ENCODE measurements at regions not wholly inside any gene's neighbourhood (a gene's known extent, or its start where the extent isn't known, plus 50 kb on each side); places are given as distances from the start of the nearest gene placed in this dataset.
A peak's percentile ranks its signal among the peaks of the same experiment; 100 is the strongest.

DNA sequence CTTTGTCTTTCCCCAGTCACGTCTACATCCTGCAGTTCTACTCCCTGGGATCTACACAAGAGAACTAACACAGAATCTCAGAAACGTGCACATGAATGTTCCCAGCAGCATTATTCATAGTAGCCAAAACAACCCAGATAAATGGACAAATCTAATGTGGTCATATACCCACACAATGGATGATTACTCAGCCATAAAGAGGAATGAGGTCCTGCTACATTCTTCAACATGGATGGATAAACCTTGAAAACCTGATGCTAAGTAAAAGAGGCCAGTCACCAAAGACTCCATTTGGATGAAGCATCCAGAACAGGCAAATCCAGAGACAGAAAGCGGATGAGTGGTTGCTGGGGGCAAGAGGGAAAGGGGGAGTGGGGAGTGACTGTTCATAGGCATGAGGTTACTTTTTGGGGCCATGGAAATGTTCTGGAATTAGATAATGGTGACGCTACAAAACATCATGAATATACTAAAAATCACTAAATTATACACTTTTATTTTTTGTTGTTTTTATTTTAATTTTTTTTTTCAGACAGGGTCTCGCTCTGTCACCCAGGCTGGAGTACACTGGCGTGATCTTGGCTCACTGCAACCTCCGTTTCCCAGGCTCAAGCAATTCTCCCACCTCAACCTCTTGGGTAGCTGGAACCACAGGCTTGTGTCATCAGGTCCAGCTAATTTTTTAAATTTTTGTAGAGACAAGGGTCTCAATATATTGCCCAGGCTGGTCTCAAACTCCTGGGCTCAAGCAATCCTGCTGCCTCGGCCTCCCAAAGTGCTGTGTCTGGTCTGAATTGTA, 50.8 kb upstream of the DSN1 start:
- no peak for ATAC-seq
- H3K27me3 ChIP-seq: no peaks in the 10 kb centered on the region
- peaks cover 0 to 89% (median 29%) of the 10 kb centered on the region in 3 donors for H3K4me1 ChIP-seq
- H3K36me3 ChIP-seq: peaks cover 0 to 39% of the 10 kb centered on the region in 2 donors
- TF ChIP-seq, protein P1, sequence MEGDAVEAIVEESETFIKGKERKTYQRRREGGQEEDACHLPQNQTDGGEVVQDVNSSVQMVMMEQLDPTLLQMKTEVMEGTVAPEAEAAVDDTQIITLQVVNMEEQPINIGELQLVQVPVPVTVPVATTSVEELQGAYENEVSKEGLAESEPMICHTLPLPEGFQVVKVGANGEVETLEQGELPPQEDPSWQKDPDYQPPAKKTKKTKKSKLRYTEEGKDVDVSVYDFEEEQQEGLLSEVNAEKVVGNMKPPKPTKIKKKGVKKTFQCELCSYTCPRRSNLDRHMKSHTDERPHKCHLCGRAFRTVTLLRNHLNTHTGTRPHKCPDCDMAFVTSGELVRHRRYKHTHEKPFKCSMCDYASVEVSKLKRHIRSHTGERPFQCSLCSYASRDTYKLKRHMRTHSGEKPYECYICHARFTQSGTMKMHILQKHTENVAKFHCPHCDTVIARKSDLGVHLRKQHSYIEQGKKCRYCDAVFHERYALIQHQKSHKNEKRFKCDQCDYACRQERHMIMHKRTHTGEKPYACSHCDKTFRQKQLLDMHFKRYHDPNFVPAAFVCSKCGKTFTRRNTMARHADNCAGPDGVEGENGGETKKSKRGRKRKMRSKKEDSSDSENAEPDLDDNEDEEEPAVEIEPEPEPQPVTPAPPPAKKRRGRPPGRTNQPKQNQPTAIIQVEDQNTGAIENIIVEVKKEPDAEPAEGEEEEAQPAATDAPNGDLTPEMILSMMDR (IDR thresholded peaks at IDR 0.05): no peak
- TF ChIP-seq POLR2A (IDR thresholded peaks at IDR 0.05) (no peak), EP300 (IDR thresholded peaks at IDR 0.05) (no peak), POLR2AphosphoS5 (IDR thresholded peaks at IDR 0.05) (no peak)
- no peaks in the 10 kb centered on the region for H3K9me3 ChIP-seq
- H3K4me3 ChIP-seq: no peak overlapping the region
- H3K27ac ChIP-seq: peak overlapping the region in 3 of 4 donors; percentile 68 to 81 (median 68)
- WGBS, 2 donors (ENCODE audit: low coverage in 1 of 2): 75 to 87% methylated on average over 5 to 8 of the region's 8 CpGs

DNA sequence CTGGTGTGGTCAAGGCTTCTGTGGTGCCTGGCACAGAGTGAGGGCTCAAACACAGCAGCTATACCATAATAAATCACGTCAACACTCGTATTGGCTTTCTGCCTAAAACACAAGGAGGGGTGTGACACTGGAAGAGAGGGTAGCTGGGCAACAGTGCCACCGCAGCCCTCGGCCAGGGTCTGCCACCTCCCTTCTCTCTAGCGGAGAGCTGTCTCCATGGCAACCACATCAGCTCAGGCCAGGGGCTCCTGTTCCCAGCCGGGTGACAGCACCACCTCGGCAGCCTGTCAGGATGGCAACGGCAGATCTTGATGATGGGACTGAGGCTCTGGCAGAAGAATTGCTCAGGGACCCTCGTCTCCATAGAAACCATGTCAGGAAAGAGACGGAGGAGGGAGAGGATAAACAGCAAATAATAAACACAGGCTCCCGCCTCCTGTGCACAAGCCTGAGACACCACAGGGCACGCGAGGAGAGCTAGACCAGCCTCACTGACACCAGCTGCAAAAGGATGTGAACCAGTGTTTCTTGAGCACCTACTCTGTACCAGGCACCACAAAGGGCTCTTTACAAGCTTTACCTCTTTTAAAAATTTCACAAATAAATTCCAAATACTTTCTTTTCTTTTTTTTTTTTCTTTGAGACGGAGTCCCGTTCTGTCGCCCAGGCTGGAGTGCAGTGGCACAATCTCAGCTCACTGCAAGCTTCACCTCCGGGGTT, 50.4 kb upstream of the TLDC2 start:
- H3K9me3 ChIP-seq: no peaks in the 10 kb centered on the region
- WGBS, 2 donors (ENCODE audit: low coverage in 1 of 2): 47 to 70% methylated on average over 5 to 8 of the region's 17 CpGs
- H3K27me3 ChIP-seq: no peaks in the 10 kb centered on the region
- no peak overlapping the region for H3K4me3 ChIP-seq
- H3K36me3 ChIP-seq: peaks cover 0 to 39% of the 10 kb centered on the region in 2 donors
- no peak for ATAC-seq
- H3K4me1 ChIP-seq: peaks cover 2 to 89% (median 25%) of the 10 kb centered on the region in 3 donors
- H3K27ac ChIP-seq: peak overlapping the region in 2 of 4 donors; percentile 20 to 31
- TF ChIP-seq POLR2AphosphoS5 (IDR thresholded peaks at IDR 0.05): no peak
- no peak for TF ChIP-seq POLR2A (IDR thresholded peaks at IDR 0.05)
- TF ChIP-seq EP300 (IDR thresholded peaks at IDR 0.05): no peak
- TF ChIP-seq, protein P1 (IDR thresholded peaks at IDR 0.05): no peak
